ENCODE measurements at regions not wholly inside any gene's neighbourhood (a gene's known extent, or its start where the extent isn't known, plus 50 kb on each side); places are given as distances from the start of the nearest gene placed in this dataset.

DNA sequence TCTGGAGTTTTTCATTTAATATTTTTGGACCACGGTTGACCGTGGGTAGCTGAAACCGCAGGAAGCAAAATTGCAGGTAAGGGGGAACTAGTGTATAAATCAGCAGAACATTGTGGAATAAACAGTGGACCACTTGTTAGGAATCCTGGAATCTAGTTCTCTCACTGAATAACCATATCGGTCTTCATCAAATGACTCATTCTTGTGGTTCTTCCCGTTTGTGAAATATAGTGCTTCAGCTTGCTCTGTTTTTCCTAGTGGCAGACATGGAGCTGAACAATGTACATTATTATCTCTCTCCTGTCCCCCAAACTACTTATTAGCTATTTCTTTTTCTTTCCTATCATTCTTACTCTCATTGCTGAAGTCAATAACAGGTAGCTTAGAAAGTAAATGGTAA, 61.9 kb downstream of the HSPA13 start:
- Mint-ChIP-seq H3K9me3 (ENCODE audit: unreplicated experiment) (no peaks in the 10 kb centered on the region), H3K36me3 (ENCODE audit: unreplicated experiment) (no peaks in the 10 kb centered on the region), H3K4me1 (ENCODE audit: low read depth, unreplicated experiment) (no peaks in the 10 kb centered on the region), H3K27ac (ENCODE audit: unreplicated experiment) (no peak overlapping the region), H3K4me3 (ENCODE audit: unreplicated experiment) (no peak overlapping the region), H3K27me3 (ENCODE audit: unreplicated experiment) (no peaks in the 10 kb centered on the region)
- DNase-seq, result no peak
- TF ChIP-seq, protein P1, sequence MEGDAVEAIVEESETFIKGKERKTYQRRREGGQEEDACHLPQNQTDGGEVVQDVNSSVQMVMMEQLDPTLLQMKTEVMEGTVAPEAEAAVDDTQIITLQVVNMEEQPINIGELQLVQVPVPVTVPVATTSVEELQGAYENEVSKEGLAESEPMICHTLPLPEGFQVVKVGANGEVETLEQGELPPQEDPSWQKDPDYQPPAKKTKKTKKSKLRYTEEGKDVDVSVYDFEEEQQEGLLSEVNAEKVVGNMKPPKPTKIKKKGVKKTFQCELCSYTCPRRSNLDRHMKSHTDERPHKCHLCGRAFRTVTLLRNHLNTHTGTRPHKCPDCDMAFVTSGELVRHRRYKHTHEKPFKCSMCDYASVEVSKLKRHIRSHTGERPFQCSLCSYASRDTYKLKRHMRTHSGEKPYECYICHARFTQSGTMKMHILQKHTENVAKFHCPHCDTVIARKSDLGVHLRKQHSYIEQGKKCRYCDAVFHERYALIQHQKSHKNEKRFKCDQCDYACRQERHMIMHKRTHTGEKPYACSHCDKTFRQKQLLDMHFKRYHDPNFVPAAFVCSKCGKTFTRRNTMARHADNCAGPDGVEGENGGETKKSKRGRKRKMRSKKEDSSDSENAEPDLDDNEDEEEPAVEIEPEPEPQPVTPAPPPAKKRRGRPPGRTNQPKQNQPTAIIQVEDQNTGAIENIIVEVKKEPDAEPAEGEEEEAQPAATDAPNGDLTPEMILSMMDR (IDR thresholded peaks at IDR 0.05; ENCODE audit: partially characterized antibody, unreplicated experiment), result no peak

DNA sequence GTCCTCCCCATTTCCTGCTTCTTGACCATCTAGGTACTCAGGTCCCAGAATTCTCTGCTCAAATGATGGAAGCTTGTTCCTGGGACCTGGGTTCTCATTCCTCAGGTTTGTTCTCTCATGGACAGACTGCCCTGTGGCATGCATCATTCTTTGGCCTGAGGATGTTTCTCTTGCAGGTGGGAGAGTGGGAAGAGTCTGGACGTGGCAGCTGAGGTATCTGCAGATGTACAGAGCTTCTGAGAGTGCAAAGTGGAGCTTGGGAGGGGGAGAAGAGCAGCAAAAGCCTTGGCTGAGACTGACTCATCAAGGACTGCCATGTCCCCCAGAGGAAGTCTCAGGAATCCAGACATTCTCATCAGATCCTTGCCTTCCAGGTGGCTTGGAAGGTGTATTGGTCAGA, 63.1 kb downstream of the HSPA13 start:
- TF ChIP-seq, protein P1 (IDR thresholded peaks at IDR 0.05; ENCODE audit: partially characterized antibody, unreplicated experiment), result no peak
- H3K36me3 Mint-ChIP-seq (ENCODE audit: unreplicated experiment), result no peaks in the 10 kb centered on the region
- no peaks in the 10 kb centered on the region for H3K4me1 Mint-ChIP-seq (ENCODE audit: low read depth, unreplicated experiment)
- H3K4me3 Mint-ChIP-seq (ENCODE audit: unreplicated experiment), result no peak overlapping the region
- DNase-seq, result no peak
- no peaks in the 10 kb centered on the region for H3K9me3 Mint-ChIP-seq (ENCODE audit: unreplicated experiment)
- no peak overlapping the region for H3K27ac Mint-ChIP-seq (ENCODE audit: unreplicated experiment)
- H3K27me3 Mint-ChIP-seq (ENCODE audit: unreplicated experiment), result no peaks in the 10 kb centered on the region

DNA sequence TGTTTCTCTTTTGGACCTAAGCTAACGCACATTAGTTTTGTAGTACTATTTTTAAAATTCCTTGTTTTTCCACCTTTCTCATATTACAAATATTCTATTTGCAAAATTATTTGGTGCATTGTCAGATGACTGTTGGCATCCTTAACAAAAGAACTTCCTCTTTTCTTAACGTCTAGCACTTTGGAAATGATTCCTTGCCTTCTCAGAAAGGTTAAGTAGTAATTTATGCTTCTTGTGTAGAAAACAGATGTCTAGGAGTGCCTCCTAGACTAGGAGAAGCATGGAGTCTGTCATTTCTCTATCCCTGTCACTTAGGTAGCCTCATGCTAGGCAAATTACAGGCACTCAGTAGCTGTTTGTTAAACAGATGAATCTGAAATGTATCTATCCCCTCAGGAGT, 64.4 kb downstream of the HSPA13 start:
- H3K36me3 Mint-ChIP-seq (ENCODE audit: unreplicated experiment), result no peaks in the 10 kb centered on the region
- H3K27ac Mint-ChIP-seq (ENCODE audit: unreplicated experiment), result no peak overlapping the region
- H3K27me3 Mint-ChIP-seq (ENCODE audit: unreplicated experiment), result no peaks in the 10 kb centered on the region
- DNase-seq, result no peak
- TF ChIP-seq, protein P1 (IDR thresholded peaks at IDR 0.05; ENCODE audit: partially characterized antibody, unreplicated experiment), result no peak
- no peaks in the 10 kb centered on the region for H3K9me3 Mint-ChIP-seq (ENCODE audit: unreplicated experiment)
- no peaks in the 10 kb centered on the region for H3K4me1 Mint-ChIP-seq (ENCODE audit: low read depth, unreplicated experiment)
- no peak overlapping the region for H3K4me3 Mint-ChIP-seq (ENCODE audit: unreplicated experiment)

DNA sequence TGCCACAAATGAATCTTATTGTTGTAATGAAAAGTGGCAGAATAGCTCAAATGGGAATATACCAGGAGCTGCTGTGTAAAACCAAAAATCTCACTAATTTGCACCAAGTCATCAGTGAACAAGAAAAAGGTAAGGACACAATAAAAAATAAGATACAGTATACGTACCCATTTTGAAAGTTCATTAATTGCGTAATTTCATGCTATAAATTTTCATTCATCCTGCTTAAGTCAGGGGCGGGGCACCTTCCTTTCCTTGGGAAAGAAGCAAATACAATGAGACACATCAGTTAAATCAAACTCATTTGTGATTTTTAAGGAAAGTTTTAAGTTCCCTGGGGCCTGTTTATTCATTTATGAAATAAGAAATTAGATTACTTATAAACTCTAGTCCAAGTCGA, 65.4 kb downstream of the HSPA13 start:
- Mint-ChIP-seq H3K9me3 (ENCODE audit: unreplicated experiment) (no peaks in the 10 kb centered on the region), H3K27ac (ENCODE audit: unreplicated experiment) (no peak overlapping the region), H3K36me3 (ENCODE audit: unreplicated experiment) (no peaks in the 10 kb centered on the region), H3K4me1 (ENCODE audit: low read depth, unreplicated experiment) (no peaks in the 10 kb centered on the region), H3K27me3 (ENCODE audit: unreplicated experiment) (no peaks in the 10 kb centered on the region), H3K4me3 (ENCODE audit: unreplicated experiment) (no peak overlapping the region)
- no peak for DNase-seq
- TF ChIP-seq, protein P1 (IDR thresholded peaks at IDR 0.05; ENCODE audit: partially characterized antibody, unreplicated experiment), result no peak

DNA sequence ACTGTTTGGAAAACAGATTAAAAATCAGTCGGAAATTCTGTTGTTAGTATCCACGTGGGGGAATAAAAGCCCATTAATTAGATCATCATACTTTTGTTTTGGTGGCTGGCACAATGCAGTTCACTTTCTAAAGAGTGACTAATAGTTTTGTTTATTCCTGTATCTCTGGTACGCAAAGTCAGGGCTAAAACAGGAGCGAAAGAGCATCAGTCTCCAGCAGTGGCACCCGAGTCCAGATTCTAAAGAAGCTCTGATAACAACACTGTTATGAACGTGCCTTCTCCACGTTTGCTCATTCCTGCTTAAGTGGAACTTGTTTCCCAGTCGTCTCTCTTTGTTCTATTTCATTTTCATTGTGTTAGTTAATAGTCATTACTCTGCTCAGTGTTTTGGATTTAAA, 69.6 kb downstream of the HSPA13 start:
- Mint-ChIP-seq H3K4me3 (ENCODE audit: unreplicated experiment) (no peak overlapping the region), H3K9me3 (ENCODE audit: unreplicated experiment) (no peaks in the 10 kb centered on the region), H3K27me3 (ENCODE audit: unreplicated experiment) (no peaks in the 10 kb centered on the region), H3K4me1 (ENCODE audit: low read depth, unreplicated experiment) (no peaks in the 10 kb centered on the region), H3K27ac (ENCODE audit: unreplicated experiment) (no peak overlapping the region), H3K36me3 (ENCODE audit: unreplicated experiment) (no peaks in the 10 kb centered on the region)
- TF ChIP-seq, protein P1 (IDR thresholded peaks at IDR 0.05; ENCODE audit: partially characterized antibody, unreplicated experiment), result no peak
- DNase-seq, result no peak
